Fibroblast of peridontal ligament (primary cell): ENCODE measurements at regions not wholly inside any gene's neighbourhood (a gene's known extent, or its start where the extent isn't known, plus 50 kb on each side); places are given as distances from the start of the nearest gene placed in this dataset.

Source experiments
- DNase-seq: peaks from one replicate; pipeline ENCODE4 v3.0.0-alpha.2; 2010; ENCODE audit errors: extremely low read depth

GRCh38 chr21:17900281-17900989 is 81.3 kb upstream of the C21orf91 start:
- DNase-seq: no peak

- no peak for DNase-seq
Observed at GRCh38 chr21:17889171-17889570, 70.0 kb upstream of the C21orf91 start.

- no peak for DNase-seq
Observed at GRCh38 chr21:17869115-17869514, 50.0 kb upstream of the C21orf91 start.
